Activated naive CD8-positive, alpha-beta T cell treated with anti-CD3 and anti-CD28 coated beads, Interleukin-2, amount 10 ng/mL, durations not matched to agents 7 days and 5 days (primary cell): ENCODE measurements at regions not wholly inside any gene's neighbourhood (a gene's known extent, or its start where the extent isn't known, plus 50 kb on each side); places are given as distances from the start of the nearest gene placed in this dataset.

Experiments
- ATAC-seq: fragments of 150-1000 bp; cut with Tn5 transposase; one replicate; pipeline ENCODE4 v1.10.0; 2021; ENCODE audit warnings: low read depth, moderate library complexity
- POLR2A ChIA-PET: fragments of 350-600 bp; sonication (Branson Sonifier 250); formaldehyde crosslinking; loops from one replicate; lab custom pipeline; 2021; ENCODE audit warnings: antibody characterized with exemption; lab: Charles Lee
- DNase-seq: peaks from one replicate; pipeline ENCODE4 v3.0.0; 2021
- H3K27ac Mint-ChIP-seq: one replicate; pipeline ENCODE4 v1.8.0; 2022; ENCODE audit warnings: mild to moderate bottlenecking, mixed read lengths
- H3K27me3 Mint-ChIP-seq: one replicate; pipeline ENCODE4 v1.8.0; 2022; ENCODE audit warnings: mild to moderate bottlenecking, moderate library complexity, mixed read lengths
- H3K36me3 Mint-ChIP-seq: one replicate; pipeline ENCODE4 v1.8.0; 2021; ENCODE audit warnings: mild to moderate bottlenecking, mixed read lengths
- H3K4me1 Mint-ChIP-seq: one replicate; pipeline ENCODE4 v1.8.0; 2021; ENCODE audit warnings: mixed read lengths
- H3K4me3 Mint-ChIP-seq: one replicate; pipeline ENCODE4 v1.8.0; 2022; ENCODE audit warnings: mild to moderate bottlenecking, moderate library complexity, mixed read lengths
- H3K9me3 Mint-ChIP-seq: one replicate; pipeline ENCODE4 v1.8.0; 2021; ENCODE audit warnings: mixed read lengths

GRCh38 chr15:97623091-97623661, 337.3 kb upstream of the ARRDC4 start:
- no peaks in the 10 kb centered on the region for H3K4me1 Mint-ChIP-seq
- DNase-seq (no peak), ATAC-seq (no peak)
- no peaks in the 10 kb centered on the region for H3K27me3 Mint-ChIP-seq
- no peak overlapping the region for H3K4me3 Mint-ChIP-seq
- H3K36me3 Mint-ChIP-seq = no peaks in the 10 kb centered on the region
- H3K27ac Mint-ChIP-seq = no peak overlapping the region
- POLR2A ChIA-PET = no interaction called here
- no peaks in the 10 kb centered on the region for H3K9me3 Mint-ChIP-seq

GRCh38 chr15:97627634-97628033, 332.9 kb upstream of the ARRDC4 start:
- no peak overlapping the region for H3K27ac Mint-ChIP-seq
- POLR2A ChIA-PET = no interaction called here
- H3K36me3 Mint-ChIP-seq = no peaks in the 10 kb centered on the region
- no peaks in the 10 kb centered on the region for H3K27me3 Mint-ChIP-seq
- DNase-seq (no peak), ATAC-seq (no peak)
- no peak overlapping the region for H3K4me3 Mint-ChIP-seq
- no peaks in the 10 kb centered on the region for H3K9me3 Mint-ChIP-seq
- no peaks in the 10 kb centered on the region for H3K4me1 Mint-ChIP-seq

GRCh38 chr15:97645758-97646157, 314.7 kb upstream of the ARRDC4 start:
- Mint-ChIP-seq H3K27ac (no peak overlapping the region), H3K9me3 (no peaks in the 10 kb centered on the region), H3K36me3 (no peaks in the 10 kb centered on the region), H3K4me3 (no peak overlapping the region), H3K4me1 (no peaks in the 10 kb centered on the region), H3K27me3 (no peaks in the 10 kb centered on the region)
- ATAC-seq (no peak), DNase-seq (no peak)
- POLR2A ChIA-PET = no interaction called here

GRCh38 chr15:97648728-97649127, 311.8 kb upstream of the ARRDC4 start:
- DNase-seq (no peak), ATAC-seq (no peak)
- Mint-ChIP-seq H3K4me1 (no peaks in the 10 kb centered on the region), H3K27me3 (peaks cover 11% of the 10 kb centered on the region), H3K27ac (no peak overlapping the region), H3K36me3 (no peaks in the 10 kb centered on the region), H3K9me3 (no peaks in the 10 kb centered on the region), H3K4me3 (no peak overlapping the region)
- POLR2A ChIA-PET = no interaction called here

- Mint-ChIP-seq H3K27me3 (peaks cover 11% of the 10 kb centered on the region), H3K36me3 (no peaks in the 10 kb centered on the region), H3K27ac (no peak overlapping the region), H3K4me3 (no peak overlapping the region), H3K9me3 (peaks cover under 1% of the 10 kb centered on the region), H3K4me1 (no peaks in the 10 kb centered on the region)
- POLR2A ChIA-PET = no interaction called here
- no peak for ATAC-seq
- no peak for DNase-seq
Observed at GRCh38 chr15:97652041-97652440, 308.5 kb upstream of the ARRDC4 start.

GRCh38 chr15:97652700-97653167, 307.8 kb upstream of the ARRDC4 start:
- DNase-seq (no peak), ATAC-seq (no peak)
- H3K27me3 Mint-ChIP-seq = peaks cover 11% of the 10 kb centered on the region
- H3K9me3 Mint-ChIP-seq = peaks cover 2% of the 10 kb centered on the region
- no peaks in the 10 kb centered on the region for H3K36me3 Mint-ChIP-seq
- no peaks in the 10 kb centered on the region for H3K4me1 Mint-ChIP-seq
- H3K27ac Mint-ChIP-seq = no peak overlapping the region
- POLR2A ChIA-PET = no interaction called here
- no peak overlapping the region for H3K4me3 Mint-ChIP-seq

GRCh38 chr15:97653896-97654295, 306.6 kb upstream of the ARRDC4 start:
- POLR2A ChIA-PET = no interaction called here
- peaks cover 2% of the 10 kb centered on the region for H3K9me3 Mint-ChIP-seq
- no peak for DNase-seq
- ATAC-seq = no peak
- peaks cover 11% of the 10 kb centered on the region for H3K27me3 Mint-ChIP-seq
- H3K36me3 Mint-ChIP-seq = no peaks in the 10 kb centered on the region
- H3K27ac Mint-ChIP-seq = no peak overlapping the region
- no peak overlapping the region for H3K4me3 Mint-ChIP-seq
- H3K4me1 Mint-ChIP-seq = no peaks in the 10 kb centered on the region

- Mint-ChIP-seq H3K9me3 (peaks cover 2% of the 10 kb centered on the region), H3K4me1 (no peaks in the 10 kb centered on the region), H3K27me3 (peaks cover 11% of the 10 kb centered on the region), H3K4me3 (no peak overlapping the region), H3K36me3 (no peaks in the 10 kb centered on the region), H3K27ac (no peak overlapping the region)
- DNase-seq (no peak), ATAC-seq (no peak)
- POLR2A ChIA-PET = no interaction called here
Observed at GRCh38 chr15:97654481-97655076, 305.9 kb upstream of the ARRDC4 start.

- Mint-ChIP-seq H3K36me3 (no peaks in the 10 kb centered on the region), H3K9me3 (peaks cover 7% of the 10 kb centered on the region), H3K4me1 (no peaks in the 10 kb centered on the region), H3K4me3 (no peak overlapping the region), H3K27me3 (no peaks in the 10 kb centered on the region), H3K27ac (no peak overlapping the region)
- ATAC-seq (no peak), DNase-seq (no peak)
- POLR2A ChIA-PET = no interaction called here
Observed at GRCh38 chr15:97661796-97662195, 298.7 kb upstream of the ARRDC4 start.

- H3K9me3 Mint-ChIP-seq = no peaks in the 10 kb centered on the region
- no peak overlapping the region for H3K4me3 Mint-ChIP-seq
- H3K27ac Mint-ChIP-seq = no peak overlapping the region
- DNase-seq = no peak
- H3K27me3 Mint-ChIP-seq = no peaks in the 10 kb centered on the region
- H3K4me1 Mint-ChIP-seq = no peaks in the 10 kb centered on the region
- ATAC-seq = no peak
- POLR2A ChIA-PET = no interaction called here
- H3K36me3 Mint-ChIP-seq = no peaks in the 10 kb centered on the region
Observed at GRCh38 chr15:97672586-97672985, 287.9 kb upstream of the ARRDC4 start.

- DNase-seq (no peak), ATAC-seq (no peak)
- peaks cover 2% of the 10 kb centered on the region for H3K9me3 Mint-ChIP-seq
- H3K4me3 Mint-ChIP-seq = no peak overlapping the region
- H3K4me1 Mint-ChIP-seq = no peaks in the 10 kb centered on the region
- H3K27ac Mint-ChIP-seq = no peak overlapping the region
- POLR2A ChIA-PET = no interaction called here
- H3K27me3 Mint-ChIP-seq = no peaks in the 10 kb centered on the region
- H3K36me3 Mint-ChIP-seq = no peaks in the 10 kb centered on the region
Observed at GRCh38 chr15:97678656-97679055, 281.8 kb upstream of the ARRDC4 start.

GRCh38 chr15:97679106-97679688, 281.3 kb upstream of the ARRDC4 start:
- H3K4me1 Mint-ChIP-seq = peaks cover 2% of the 10 kb centered on the region

GRCh38 chr15:97680606-97681220, 279.8 kb upstream of the ARRDC4 start:
- no peak overlapping the region for H3K4me3 Mint-ChIP-seq
- ATAC-seq = no peak

More at GRCh38 chr15:97679106-97679688, 281.3 kb upstream of the ARRDC4 start:
- ATAC-seq (no peak), DNase-seq (no peak)
- no peaks in the 10 kb centered on the region for H3K36me3 Mint-ChIP-seq
- POLR2A ChIA-PET = no interaction called here
- peaks cover 2% of the 10 kb centered on the region for H3K9me3 Mint-ChIP-seq
- H3K4me3 Mint-ChIP-seq = no peak overlapping the region
- no peaks in the 10 kb centered on the region for H3K27me3 Mint-ChIP-seq
- H3K27ac Mint-ChIP-seq = no peak overlapping the region

GRCh38 chr15:97683831-97684230, 276.7 kb upstream of the ARRDC4 start:
- ATAC-seq (no peak), DNase-seq (no peak)
- Mint-ChIP-seq H3K36me3 (no peaks in the 10 kb centered on the region), H3K4me3 (no peak overlapping the region), H3K9me3 (peaks cover 2% of the 10 kb centered on the region), H3K4me1 (peaks cover 3% of the 10 kb centered on the region), H3K27me3 (no peaks in the 10 kb centered on the region), H3K27ac (no peak overlapping the region)
- POLR2A ChIA-PET = no interaction called here

More at GRCh38 chr15:97680606-97681220, 279.8 kb upstream of the ARRDC4 start:
- Mint-ChIP-seq H3K36me3 (no peaks in the 10 kb centered on the region), H3K27ac (no peak overlapping the region), H3K4me1 (peaks cover 3% of the 10 kb centered on the region), H3K27me3 (no peaks in the 10 kb centered on the region), H3K9me3 (peaks cover 2% of the 10 kb centered on the region)
- POLR2A ChIA-PET = no interaction called here
- no peak for DNase-seq
